GM19467 (cell line): ENCODE measurements at regions not wholly inside any gene's neighbourhood (a gene's known extent, or its start where the extent isn't known, plus 50 kb on each side); places are given as distances from the start of the nearest gene placed in this dataset.

Experiments
- ATAC-seq: cut with Tn5 transposase; IDR thresholded peaks from one replicate; pipeline ENCODE4 v1.9.1; 2021; ENCODE audit warnings: mild to moderate bottlenecking, moderate library complexity; ENCODE audit not compliant: unreplicated experiment

DNA sequence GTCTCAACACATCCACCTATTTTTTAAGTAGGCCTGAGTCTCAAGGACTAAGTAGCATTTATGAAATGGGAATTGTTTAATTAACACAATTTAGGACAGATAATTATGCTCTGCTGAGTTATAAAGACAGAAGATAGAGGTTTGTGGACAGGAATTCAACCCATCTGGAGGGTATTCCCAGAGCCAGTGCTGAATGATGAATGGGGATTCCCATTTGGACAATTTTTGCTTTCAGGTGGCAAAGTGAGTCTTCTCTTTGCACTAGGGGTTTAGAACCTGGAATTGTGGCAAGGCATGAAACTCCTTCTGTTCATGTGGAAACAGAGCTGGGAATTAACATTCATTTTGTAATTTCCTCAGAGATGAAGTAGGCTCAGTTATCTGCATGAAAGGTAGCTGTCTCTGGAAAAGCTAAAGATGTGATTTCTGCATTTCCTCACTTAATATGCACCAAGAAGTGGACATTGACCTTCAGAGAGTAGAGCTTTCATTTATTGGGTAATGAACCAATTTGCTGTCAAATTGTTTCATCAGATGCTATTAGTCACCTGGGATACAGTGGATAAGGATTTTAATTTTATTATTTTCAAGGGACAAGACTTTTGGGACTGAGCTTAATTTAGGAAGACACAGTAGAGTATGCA is 212.1 kb upstream of the NRXN1 start:
- ATAC-seq = no peak

DNA sequence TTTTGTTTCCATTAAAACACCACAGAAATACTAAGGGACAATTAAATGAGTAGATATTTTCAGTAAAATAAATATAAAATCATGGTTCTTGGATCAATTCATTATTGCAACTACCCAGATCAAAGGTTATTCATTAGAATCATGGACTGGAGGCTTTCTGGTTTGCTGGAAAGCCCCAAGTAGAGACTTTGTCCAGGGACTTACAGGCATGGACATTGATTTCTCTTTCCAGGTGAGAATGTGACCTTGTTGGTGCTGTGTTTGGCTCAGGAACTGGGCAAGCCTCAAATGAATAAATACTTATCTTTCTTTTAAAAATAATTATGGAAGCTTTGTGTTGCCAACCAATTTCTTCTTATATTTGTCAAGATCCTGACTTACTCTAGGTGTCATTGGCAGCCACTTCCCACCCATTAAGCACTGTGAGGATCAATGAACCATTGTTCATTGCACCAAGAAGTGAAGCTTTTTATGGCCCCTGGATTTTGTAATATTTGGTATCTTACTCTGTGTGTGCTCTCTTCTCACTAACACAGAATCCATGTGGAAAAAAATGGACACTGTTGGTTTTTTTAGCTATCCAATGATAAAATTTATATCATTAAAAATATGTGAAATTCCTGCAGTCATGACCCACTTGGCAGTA is 205.8 kb upstream of the NRXN1 start:
- ATAC-seq = no peak

DNA sequence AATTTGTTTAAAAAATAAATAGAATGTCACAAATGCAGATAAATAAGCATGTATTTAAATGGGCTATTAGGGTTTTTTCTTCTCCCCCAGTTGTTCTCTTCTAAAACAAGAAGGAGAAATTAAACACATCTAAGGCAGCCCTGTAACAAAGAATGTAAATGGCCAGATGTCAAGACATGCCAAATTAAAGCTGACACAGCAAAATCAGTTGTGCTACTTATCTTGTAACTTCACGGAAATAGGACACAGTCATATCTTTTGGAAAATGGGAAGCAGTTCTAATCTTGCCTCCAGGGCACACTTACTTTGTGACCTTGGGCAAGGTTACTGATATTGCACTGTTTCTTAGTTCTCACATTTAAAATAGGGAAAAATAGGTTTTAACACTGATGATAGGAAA is 200.1 kb upstream of the NRXN1 start:
- no peak for ATAC-seq

DNA sequence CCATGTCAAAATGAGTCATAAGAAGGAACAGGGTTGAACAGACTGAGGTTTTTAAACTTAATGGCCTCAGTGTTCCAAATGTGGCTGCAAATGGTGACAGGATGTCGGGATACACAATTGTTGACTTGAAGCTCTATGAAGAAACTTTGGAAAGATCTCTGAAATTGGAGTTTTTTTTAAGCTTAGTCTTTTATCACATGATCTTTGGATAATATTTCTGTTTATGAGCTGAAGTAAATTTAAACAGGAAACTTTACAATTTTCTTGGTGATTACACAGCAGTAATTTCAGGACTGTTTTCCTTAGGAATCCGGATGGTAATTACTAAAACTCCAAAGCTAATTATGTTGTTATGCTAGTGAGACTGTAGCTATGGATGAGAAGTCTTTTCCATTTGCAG is 199.1 kb upstream of the NRXN1 start:
- no peak for ATAC-seq

DNA sequence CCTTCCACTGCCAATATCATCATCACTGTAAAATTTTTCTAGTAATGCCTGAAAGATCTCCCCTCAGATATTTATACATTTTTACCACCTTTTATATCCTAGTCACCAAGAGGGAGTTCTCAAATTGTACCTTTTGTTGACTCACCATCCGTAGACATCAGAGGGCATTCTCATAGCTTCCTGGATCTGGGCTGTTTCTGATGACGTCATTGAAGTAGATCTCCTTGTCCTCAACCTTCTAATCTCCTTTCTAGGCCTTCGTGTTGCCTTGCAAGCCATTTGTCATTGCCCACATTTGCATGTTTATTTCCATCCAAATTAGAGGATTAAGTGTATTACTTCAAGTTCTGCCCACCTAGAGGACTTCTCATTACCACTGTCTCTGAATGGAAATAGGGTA is 193.4 kb upstream of the NRXN1 start:
- ATAC-seq = no peak

DNA sequence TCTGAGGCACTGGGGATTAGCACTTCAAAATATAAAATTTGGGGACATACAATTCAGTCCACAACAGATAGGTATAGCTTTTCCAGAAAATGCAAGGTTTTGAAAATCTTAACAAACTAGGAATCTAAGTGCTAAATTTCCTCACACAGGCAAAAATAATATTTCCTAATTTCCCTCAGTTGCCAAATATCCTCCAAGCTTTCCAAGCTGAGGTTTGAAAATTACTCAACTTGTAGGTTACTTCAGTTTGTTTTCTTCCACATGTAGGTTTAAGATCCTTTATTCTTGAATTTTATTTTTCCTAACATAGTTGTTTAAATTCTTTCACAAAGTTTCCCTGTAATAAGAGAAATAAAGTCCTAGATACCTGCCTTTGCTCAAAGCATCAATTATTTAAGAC is 192.9 kb upstream of the NRXN1 start:
- no peak for ATAC-seq

DNA sequence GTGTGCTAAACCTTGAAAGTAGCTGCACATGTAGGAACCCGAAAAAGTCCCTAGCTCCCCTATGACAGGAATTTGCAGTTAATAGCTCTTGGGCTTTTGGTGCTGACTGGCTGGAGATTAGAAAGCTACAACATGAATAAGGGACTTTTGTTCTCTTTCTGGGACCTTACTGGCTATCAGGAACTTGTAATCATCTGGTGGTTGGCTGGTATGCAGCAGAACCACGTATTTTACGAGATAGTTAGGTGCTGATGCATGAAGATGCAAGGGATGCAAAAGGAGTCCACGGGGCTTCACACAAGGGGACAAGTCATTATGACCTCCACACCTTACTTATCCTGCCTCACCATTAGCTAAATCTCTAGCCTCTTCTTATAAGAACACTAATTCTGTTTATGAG is 190.2 kb upstream of the NRXN1 start:
- no peak for ATAC-seq

DNA sequence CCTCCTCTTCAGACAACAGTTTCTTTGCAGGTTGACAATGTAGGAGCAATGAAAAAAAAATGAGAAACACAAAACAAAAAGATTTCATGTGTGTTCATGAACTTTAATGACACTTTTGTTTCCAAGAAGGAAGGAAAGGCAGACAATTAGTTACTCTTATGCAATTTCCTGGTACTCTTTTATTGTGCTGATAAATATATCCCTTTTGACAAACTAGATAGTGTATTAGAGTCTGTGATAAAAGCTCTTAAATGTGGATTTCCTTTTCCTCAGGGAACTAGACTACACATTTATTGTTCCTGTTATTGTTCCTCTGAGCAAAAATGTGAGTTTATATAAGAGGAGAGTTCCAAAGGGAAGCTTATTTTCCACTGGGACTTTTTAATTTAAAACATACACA is 188.7 kb upstream of the NRXN1 start:
- no peak for ATAC-seq

DNA sequence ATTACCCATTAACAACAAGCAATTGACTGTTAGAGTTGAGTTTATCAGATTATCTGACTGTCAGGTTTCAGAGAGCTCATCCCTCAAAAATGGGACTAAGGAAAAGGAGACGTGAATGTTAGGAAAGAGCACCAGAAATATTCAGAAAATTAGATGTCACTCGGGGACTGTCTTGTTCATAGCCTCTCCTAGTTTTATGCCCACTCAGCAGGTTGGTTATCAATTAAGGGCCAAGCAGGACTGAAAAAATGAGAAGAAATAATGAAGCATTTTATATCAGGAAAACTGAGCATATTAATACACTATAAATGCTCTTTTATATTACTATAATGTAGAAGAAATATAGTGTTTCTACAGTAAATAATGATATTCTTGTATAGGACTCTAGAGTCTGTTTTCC is 188.1 kb upstream of the NRXN1 start:
- no peak for ATAC-seq

DNA sequence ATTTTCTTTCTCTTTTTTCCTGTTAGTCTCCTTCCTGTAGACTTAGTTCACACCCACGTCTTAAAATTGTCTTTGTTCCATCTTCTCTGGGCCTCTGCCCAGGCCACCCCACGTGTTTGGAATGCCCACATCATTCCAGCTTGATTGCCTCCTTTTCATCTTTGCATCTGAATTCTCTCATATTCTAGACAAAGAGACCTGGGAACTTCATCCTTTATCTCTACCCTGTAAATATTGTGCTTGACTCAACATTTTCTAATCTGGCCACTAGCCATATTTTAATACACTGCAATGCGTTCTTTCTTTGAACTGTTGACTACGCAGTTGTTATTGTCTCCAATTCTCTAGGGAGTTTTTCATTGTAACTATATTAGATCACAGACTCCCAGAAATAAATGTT is 187.5 kb upstream of the NRXN1 start:
- ATAC-seq = no peak

DNA sequence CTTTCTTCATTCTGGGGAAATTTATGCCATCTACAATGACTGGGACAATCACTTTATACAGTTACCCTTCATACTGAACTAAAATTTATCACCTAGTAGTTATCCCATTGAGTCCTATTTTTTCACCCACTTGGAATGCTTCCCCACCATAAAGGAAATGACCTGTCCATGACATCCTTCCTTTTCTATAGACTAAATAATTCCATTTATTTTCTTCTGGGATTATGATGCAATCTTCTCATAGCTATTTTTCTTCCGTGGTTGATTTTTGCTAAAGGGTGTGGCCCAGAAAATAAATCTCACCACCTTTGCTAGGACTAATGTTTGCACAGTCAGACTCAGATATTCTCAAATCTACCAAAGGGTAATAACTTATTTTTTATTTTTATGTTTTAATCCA is 186.1 kb upstream of the NRXN1 start:
- no peak for ATAC-seq

DNA sequence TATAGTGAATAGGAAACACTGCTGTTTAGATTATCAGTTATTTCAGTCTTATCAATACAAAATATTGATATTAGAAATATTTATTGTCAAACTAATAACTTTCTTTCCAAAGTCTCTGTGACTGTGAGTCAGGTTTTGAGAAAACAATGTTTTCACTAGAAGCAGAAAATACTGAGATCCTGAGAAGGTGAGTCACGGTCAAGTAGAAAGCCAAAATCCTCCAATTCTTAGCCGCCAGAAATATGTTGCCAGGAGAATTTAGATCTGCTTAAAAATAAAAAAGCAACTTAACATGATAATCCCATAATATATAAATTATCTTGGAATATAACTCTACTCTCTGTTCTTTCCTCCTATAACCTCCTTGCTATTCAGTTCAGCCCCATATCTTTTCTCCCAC is 181.9 kb upstream of the NRXN1 start:
- no peak for ATAC-seq

DNA sequence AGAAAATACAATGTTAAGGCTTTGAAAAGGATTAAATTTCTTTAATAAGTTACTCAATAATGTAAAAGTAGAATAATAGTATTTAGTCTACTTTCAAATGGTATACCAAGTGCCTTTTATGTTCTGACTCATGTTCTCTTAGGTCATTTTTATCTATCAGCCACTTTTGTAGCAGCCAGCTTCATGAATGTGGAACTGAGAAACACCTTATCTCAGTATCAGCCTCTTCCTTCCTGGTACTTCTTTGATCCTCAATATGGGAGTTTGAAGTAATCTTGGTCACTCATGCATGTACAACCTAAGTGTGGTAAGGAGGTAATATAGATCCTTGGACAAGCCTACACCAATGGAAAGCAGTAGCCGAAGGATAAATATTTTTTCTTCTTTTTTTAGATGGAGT is 180.4 kb upstream of the NRXN1 start:
- no peak for ATAC-seq

DNA sequence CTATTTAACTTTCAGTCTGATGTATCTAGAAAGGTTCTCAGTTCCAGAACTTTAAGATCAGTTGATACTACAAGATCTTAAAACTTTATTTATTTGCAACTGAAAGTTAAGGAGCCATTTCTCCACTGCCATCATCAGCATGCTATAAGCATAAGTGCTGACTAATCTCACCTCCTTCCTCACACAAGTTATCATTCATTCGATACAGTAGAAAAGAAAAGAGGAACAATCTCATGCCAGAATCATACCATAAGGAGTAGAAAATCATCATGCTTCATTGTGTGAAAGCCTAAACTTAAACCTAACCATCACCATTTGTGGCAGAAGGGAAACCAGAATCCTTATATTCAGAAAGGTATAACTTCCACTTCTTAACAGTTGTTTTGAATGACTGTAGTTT is 176.6 kb upstream of the NRXN1 start:
- no peak for ATAC-seq

DNA sequence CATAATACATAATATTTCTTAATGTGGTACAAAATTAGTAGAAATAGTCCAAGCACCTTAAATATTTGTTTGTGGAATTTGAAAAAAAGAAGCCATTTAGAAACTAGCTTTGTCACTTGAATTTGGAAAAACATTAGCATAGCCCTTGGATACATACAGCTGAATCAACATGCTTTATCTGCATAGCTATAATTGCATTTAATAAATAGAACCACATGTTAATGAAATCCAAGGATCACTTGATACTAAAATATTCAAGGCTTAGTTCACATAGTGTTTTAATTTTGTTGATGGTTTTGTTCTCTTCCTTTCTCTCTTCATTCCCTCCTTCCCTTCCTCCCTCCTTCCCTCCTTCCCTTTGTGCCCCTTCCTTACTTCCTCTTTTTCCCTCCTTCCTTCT is 169.4 kb upstream of the NRXN1 start:
- ATAC-seq = no peak

DNA sequence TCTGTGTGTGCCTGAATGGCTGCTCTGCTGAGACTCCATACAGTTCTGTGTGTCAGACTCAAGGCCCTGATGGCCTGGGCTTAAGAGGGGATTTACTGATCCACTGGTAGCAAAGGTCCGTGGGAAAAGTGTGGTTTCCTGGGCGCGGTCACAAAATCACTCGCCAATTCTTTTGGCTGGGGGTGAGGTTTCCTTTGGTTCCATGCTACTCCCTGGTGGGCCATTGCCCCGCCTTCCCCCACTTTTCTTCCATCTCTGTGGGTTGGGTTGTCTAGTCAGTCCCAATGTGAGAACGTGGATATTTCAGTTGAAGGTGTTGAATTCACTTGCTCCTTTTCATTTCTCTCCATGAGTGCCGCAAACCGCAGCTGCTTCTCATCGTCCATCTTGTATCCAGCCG is 162.7 kb upstream of the NRXN1 start:
- ATAC-seq = no peak

DNA sequence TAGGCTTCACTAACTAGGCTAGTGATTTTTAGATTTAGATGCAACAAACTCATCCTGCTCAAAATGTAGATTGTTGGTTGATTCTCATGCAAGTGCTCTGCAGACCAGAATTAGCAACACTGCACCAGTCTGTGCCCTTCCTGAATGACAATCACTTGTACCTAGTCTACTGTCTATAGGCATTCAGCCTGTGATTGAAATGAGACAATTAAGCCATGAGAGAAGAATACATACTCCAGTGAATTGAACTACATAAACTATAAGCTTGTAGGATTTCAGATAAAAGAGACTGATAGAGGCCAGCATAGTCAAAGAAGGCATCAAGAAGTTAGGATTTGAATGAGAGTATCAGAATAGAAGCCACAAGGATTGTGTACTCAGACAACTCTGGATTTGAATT is 138.3 kb upstream of the NRXN1 start:
- no peak for ATAC-seq

DNA sequence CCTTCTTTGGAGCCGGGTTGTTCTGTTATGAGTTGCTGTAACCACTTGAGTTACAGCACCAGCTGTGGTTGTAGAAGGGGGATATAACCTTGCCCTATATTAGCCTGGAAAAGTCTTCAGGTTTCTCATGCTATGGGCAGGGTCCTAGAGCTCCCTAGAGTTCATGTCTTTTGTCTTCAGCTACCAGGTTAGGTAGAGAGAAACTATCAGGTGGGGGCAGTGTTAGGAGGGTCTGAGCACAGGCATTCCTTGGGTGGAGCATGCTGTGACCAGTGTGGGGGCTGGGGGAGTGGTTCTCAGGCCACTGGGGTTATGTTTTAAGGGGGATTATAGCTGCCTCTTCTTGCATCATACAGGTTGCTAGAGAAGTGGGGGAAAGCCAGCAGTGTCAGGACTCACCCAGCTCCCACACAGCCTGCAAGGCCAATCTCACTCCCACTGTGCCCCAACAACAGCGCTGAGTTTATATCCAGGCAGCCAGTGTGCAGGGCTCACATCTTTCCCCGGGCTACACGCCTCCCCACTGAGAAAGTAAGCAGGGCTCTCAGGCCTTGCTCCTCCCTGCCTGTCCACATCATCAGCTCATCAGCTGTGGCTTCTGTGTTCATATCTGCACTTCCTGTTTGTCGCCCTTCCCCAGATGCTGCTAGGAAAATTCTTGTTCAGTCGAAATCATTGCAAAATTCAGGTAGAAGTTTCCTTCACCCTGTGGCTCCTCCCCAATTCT is 133.8 kb upstream of the NRXN1 start:
- no peak for ATAC-seq

DNA sequence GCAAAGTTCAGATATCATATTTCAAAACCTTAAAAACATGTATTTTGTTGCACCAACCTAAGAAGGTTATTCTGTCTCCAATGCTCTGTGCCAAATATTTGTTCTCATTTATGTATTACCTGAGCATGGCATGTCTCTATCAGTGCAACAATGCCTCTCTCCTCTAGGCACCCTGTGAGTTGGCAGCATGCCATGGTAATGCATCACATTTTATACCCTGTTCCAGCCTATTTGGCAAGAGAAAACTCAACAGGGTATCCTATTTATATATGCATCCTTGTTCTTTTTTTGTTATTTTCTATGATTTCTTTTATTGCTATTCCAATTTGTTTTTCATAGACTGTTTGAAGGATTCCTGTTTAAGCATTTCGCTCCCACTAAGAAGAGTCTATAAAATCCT is 126.3 kb upstream of the NRXN1 start:
- no peak for ATAC-seq

DNA sequence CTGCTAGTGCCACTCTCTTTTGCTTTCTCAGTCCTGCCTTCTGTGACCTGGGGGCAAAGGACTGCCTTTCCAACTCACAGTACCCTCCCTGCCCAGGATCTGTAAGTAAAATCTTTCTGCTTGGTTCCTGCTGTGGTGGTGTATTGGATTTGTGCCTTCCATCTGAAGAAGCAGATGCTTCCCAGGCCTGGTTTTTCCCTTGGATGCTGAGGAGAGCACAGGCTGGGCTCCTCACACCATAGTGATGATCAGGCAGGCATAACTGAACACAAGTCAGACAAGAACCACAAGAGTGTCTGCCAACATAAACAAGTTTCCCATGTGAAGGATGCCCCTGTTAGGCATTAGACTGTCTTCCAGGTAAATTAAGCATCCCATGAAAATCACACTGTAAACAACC is 121.3 kb upstream of the NRXN1 start:
- ATAC-seq = no peak

DNA sequence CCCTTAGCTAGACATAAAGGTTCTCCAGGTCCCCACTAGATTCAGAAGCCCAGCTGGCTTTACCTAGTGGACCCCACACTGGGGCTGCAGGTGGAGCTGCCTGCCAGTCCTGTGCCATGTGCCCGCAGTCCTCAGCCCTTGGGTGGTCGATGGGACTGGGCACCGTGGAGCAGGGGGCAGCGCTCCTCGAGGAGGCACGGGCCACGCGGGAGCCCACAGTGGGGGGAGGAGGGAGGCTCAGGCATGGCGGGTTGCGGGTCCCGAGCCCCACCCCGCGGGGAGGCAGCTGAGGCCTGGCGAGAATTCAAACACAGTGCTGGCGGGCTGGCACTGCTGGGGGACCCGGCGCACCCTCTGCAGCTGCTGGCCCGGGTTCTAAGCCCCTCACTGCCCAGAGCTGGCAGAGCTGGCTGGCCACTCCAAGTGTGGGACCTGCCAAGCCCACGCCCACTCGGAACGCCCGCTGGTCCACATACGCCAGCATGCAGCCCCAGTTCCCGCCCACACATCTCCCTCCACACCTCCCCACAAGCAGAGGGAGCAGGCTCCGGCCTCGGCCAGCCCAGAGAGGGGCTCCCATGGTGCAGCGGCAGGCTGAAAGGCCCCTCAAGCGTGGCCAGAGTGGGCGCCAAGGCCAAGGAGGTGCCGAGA is 119.7 kb upstream of the NRXN1 start:
- no peak for ATAC-seq

DNA sequence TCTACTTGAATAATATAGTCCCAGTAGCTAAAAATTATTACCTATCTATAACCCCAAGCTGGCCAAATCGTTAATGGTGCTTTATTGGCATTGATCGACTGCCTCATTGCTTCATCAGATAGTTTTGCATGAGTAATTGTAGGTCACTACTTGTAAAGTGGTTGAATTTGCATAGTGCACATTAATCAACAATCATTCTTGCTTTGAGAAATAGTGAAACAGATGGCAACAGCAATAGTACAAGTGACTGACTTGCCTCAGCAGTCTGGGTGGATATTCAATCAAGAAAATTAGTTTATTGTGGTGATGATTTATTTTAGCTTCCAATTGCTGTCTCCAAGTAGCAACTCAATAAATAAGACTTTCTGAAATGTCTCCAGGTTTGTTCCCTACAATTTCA is 117.8 kb upstream of the NRXN1 start:
- ATAC-seq = no peak
